ENCODE measurements at regions not wholly inside any gene's neighbourhood (a gene's known extent, or its start where the extent isn't known, plus 50 kb on each side); places are given as distances from the start of the nearest gene placed in this dataset.

DNA sequence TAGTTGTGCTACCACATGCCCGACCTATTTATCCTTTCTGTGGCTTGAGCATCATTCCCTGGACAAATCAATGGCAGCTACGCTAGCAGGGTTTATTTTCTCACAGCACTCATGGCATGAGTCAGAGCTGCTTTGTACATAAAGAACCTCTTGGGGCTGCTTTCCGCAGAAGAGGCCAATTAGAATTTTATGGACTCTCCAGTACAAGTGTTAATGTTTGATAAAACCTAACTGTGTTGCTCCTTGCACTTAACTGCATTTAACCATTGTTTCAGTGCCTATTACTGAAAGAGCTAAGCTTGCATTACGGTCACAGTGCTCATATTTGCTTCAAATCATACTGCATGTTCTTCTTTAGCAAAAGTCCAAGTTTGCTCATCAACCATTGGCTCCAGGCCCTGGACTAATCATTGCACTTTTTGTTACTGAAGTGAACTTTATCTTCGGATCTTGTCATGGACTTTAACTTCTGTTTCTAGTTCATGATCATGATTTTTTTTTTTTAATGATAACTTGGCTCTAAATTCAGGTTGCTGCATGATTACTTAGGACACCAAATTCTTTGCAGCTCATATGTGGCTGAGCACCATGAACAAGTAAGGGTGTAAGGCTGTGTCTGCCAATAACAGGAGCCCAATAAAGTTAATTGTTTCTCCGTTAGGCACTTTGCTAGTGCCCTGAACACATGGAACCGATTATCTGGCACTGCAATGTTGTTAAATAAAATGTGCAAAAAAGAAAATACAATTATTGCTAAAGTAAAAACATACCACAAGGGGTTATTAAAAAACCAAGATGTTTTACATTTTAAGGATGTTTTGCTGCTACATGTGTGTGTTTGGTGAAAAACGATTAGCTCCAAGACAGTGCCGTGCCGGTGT lies 492.2 kb downstream of the KCNJ2 start (continued):
- TF ChIP-seq SIN3A (conservative IDR thresholded peaks at IDR 0.05 in 1 of 2, IDR thresholded peaks at IDR 0.05 in 1 of 2; ENCODE audit: low read depth in 1 of 2, low read length in 2 of 2): no peak
- TF ChIP-seq RAD21 (IDR thresholded peaks at IDR 0.05 in 1 of 2, conservative IDR thresholded peaks at IDR 0.05 in 1 of 2; ENCODE audit: low read depth in 2 of 2, low read length in 2 of 2): no peak
- no peak for TF ChIP-seq ASH2L (IDR thresholded peaks at IDR 0.05; ENCODE audit: low read length)
- no peak for TF ChIP-seq NANOG (IDR thresholded peaks at IDR 0.05; ENCODE audit: insufficient read depth, low read depth, low read length, poor library complexity, severe bottlenecking)
- TF ChIP-seq TCF12 (IDR thresholded peaks at IDR 0.05; ENCODE audit: low read depth, low read length): no peak
- TF ChIP-seq POLR2A (IDR thresholded peaks at IDR 0.05; ENCODE audit: control extremely low read depth in 1 of 2, low read depth in 2 of 2, low read length in 2 of 2): no peak
- no peak for TF ChIP-seq SIX5 (IDR thresholded peaks at IDR 0.05; ENCODE audit: low read depth, low read length)
- TF ChIP-seq BRCA1 (IDR thresholded peaks at IDR 0.05; ENCODE audit: low read depth, low read length): no peak
- TF ChIP-seq CEBPB (IDR thresholded peaks at IDR 0.05; ENCODE audit: low read depth, low read length): no peak
- TF ChIP-seq EP300 (IDR thresholded peaks at IDR 0.05; ENCODE audit: borderline replicate concordance in 1 of 2, low read depth in 2 of 2, low read length in 2 of 2): no peak
- no peak for TF ChIP-seq SIRT6 (IDR thresholded peaks at IDR 0.05; ENCODE audit: low read length)
- no peak for TF ChIP-seq EGR1 (IDR thresholded peaks at IDR 0.05; ENCODE audit: borderline replicate concordance, low read depth, low read length)
